ENCODE measurements at regions not wholly inside any gene's neighbourhood (a gene's known extent, or its start where the extent isn't known, plus 50 kb on each side); places are given as distances from the start of the nearest gene placed in this dataset.
A peak's percentile ranks its signal among the peaks of the same experiment; 100 is the strongest.
"Not testable (repeated sequence)": the region's sequence is repeated elsewhere in the genome, so short reads cannot be mapped to it uniquely, and the experiment has no call there.

DNA sequence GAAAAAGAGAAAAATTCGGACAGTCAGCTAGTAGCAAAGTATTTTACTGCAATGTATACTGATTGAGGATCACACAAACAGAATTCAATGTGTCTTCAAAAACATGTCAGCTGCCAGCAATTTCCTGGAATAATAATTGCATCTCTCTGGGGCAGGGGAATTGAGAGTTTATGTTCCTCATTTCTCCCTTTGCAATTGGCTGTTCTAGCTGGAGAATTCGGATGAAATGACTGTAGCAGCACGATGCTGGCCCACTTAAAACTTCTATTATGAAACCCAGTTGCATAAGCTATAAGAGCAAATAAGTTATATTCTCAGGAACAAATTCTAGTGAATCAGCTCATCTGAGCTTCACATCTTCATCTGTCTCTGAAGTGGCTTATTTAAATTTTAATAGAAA lies 99.9 kb upstream of the CPEB2 start:
- DNase-seq, result no peak

DNA sequence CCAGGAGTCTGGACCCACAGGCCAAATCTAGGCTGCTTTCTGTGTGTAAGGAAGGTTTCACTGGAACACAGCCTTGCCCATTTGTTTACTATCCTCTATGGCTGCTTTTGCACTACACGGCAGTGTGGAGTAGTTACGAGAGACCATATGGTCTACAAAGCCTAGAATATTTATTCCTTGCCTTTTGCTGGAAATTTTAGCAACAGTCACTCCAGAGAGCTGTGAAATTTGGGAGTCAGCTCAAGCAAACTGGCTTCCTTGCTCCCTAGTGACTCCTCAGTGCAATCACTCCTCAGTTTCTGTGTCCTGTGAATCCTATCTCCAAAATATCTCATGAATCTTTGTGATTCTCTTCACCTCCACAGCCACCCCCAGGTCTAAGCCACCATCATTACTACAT lies 99.0 kb upstream of the CPEB2 start:
- no peak for DNase-seq

DNA sequence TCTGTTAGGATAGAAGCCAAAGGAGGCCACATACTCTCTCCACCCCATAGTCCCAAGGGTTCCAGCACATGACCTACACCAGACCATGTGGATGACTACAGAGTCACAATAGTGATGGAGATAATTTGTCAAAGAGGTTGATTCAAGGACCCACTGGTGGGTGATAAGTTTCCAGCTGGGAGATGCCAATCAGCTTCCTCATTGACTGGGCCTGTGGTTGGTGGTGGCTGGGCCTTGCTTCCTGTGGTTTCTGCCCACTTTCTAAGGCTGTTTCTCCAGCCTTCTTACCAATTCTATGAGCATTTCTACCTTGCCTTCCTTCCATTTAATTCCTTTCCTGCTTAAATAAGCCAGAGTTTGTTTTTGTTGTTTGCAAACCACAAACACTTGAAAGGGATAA lies 95.5 kb upstream of the CPEB2 start:
- DNase-seq, result no peak

DNA sequence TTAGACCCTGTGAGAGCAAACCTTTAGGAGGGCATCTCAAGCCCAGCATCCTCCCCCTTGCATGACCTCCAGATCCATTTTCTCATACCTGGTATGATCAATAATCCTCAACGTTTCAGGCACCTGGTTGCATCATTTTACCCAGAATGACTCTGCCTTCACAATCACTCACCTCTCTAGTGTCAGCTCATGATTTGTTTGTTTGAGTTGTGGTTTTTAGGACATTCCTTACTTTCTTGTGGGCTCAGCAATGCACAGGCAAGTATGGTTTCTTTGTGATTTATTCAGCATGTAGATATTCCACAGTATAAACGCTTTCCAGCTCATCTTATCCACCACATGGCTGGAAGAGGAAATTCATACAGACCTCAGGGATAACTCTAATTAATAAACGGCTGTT lies 93.6 kb upstream of the CPEB2 start:
- no peak for DNase-seq

DNA sequence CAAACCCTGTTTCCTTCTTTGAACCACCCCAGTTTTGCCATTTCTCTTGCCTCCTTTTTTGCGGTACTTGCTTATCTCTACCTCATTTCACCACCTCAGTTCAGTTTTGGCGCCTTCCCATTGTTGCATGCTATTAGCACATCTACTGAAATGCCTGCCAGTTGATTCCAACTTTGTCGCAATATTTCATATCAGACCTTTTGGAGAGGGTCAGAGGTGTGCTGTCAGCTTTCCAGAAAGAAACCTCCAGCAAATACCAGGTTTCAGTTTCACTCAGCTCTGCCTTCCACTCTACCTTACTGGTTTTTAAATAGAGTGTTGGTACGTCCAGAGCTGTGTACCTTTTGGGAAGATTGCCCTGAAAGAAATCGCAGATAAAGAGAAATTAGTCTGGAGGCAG lies 91.9 kb upstream of the CPEB2 start:
- no peak for DNase-seq

DNA sequence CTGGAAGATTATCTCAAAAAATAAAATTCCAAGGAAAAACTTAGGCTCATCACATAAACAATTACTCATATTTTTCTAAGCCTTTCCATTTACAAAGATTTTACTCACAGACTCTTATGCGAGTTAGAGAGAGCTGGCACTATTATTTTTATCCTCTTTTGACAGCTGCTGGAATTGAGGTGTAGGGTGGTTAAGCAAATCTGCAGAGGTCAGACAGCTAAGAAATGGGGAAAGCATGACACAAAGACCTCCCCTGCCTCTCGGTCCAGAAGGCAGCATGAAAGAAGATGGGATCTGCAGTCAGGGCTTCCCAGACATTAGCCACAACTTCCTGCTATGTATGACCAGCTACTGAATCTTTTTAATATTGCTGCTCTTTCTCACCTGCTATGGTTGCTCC lies 89.9 kb upstream of the CPEB2 start:
- DNase-seq, result no peak

DNA sequence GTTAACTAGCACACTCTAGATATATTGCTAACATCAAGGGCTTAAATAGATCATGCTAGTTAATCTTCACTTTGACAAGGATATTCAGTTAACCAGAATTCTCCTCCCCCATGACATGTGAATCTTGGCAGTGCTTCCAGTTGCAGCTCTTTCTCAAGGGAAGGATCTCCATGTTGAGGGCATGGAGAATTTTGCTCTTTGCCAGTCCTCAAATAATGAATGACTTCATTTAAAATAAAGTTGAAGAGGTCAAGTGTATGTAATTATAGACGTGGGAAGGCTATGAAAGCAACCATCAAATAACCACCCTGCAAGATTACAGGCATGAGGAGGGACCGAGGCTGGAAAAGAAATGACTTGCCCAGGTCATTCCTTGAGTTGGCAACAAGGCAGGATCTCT lies 87.3 kb upstream of the CPEB2 start:
- DNase-seq, result no peak

DNA sequence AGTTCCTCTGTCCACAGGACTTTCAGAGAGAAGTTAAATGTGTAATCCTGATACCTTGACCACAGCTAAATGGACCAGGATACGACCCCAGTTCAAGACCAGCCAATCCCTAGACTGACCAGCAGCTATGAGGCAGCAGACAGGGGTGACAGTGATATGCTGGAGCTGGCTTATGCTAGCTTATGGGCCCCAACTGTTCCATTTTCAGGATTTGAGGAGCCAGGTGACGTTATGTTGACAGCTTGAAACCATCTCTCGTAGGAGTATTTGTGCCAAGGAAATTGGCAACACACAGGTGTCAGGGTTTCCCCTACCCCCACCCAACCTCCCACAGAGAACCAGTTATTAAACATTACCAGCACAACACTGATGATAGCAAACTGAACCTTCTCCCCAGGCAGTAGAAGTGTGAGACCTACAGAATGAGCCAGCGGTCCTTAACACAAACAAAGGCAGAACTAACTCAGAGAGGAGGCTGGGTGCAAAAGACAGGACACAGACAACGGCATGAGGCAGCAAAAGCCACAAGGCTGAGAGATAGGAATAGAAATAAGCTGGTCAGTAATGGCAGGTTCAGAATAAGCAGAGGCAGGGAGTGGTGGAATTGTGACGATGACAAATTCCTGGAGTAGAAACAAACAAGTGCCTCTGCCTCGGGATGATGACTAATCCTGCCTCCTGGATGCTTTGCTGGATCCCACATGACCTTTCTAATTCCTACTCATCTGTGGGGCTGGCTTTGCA lies 85.6 kb upstream of the CPEB2 start:
- peak in 3 of 51 donors; percentile 0 to 26 (median 9) for DNase-seq

DNA sequence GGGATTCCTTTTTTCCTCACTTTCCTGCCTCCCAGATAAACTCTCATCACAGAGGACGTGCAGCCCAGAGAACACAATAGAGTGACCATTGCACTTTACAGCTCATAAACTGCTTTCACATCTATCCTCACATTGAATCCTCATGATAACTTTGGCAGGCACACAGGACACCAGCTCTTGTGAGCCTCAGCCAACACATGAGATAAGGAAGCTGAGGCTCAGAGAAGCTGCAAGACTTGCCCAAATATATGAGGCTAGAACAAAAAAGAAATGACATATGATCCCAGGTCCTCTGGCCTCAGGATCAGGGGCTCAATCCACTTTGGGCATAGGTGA lies 85.0 kb upstream of the CPEB2 start:
- no peak for DNase-seq

DNA sequence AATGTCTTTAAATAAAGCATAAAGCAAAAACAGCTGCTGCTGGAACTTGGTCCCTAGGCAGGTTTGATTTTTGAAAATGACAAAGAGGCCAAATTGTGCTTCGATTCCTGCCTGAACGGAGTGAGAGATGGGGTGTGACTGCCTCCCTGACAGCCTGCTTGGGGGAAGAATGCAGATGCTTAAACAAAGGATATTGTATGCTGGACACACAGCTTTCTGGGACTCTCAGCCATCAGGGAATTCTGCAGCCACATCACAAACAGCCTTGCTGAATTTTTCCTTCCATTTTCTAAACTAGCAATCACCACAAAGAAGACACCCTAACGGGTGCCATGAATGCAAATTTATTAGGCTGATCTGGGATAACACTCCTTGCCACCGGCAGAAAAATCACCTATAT lies 83.9 kb upstream of the CPEB2 start:
- DNase-seq, result peak in 8 of 51 donors; percentile 7 to 33 (median 18)

DNA sequence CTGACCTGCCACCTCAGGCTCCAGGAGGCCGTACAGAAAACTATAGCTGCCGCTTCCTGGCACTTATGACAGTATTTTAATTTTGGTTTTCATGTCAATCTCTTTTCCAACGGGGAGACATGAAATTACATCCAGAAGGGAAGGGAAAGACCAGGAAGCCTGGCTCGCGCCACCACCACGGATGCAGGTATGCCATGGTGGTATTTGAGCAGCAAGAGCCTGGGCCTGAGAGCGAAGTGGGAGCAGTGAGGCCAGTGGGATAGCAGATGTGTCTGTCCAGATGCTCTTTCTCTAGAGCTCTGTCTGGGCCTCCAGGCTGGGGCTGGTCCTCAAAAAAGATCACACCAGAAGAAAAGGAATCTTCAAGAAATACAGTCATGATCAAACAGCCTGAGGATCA lies 82.5 kb upstream of the CPEB2 start:
- DNase-seq, result no peak

DNA sequence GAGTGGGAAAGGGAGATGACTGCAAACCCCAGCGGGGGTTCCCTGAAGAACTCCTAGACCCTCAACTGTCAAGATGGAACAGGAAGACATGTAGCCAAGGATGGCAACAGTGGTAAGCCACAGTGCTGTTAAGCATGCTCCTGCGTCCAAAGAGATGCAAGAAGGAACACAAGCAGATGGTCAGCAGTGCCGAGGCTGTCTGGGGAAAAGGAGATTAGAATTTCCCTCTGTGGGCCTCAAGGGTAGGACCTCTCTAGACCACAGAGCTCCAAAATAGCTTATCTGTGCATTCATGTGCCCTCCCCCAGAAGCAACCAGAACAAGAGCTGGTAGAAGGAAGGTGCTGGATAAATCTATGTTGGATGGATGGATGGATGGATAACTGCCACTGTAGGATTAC lies 82.0 kb upstream of the CPEB2 start:
- no peak for DNase-seq

DNA sequence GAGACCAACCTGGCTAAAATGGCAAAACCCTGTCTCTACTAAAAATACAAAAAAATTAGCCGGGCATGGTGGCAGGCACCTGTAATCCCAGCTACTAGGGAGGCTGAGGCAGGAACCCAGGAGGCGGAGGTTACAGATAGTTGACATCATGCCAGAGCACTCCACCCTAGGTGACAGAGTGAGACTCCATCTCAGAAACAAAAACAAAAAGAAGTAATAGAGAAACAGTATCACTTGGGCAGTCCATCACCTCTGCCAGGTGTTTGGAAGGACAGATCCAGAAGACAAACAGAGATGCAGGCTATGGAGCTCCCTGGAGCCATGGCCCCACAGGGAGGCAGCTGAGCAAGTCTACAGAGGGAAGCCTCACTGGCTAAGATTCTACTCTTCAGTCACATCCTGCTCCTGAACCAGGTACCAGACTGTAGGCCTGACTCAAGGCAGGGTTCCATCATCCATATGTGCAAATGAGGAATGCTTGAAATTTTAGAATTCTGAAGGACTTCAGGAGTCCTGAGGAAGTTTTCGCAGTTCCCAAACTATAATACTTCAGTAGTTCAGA lies 81.4 kb upstream of the CPEB2 start:
- no peak for DNase-seq

DNA sequence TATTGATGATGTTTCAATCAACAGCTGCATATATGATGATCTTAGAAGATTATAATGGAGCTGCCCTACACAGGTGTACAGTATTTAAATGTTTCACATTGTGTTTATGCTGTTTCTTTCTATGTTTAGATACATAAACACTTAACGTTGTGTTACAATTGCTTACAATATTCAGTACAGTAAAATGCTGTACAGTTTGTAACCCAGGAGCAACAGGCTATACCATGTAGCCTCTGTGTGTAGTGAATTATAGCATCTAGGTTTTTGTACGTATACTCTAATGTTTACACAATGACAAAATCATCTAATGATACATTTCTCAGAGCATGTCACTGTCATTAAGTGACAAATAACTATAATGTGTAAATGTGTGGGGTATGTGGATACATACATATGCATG lies 80.5 kb upstream of the CPEB2 start:
- DNase-seq, result not testable (repeated sequence)

DNA sequence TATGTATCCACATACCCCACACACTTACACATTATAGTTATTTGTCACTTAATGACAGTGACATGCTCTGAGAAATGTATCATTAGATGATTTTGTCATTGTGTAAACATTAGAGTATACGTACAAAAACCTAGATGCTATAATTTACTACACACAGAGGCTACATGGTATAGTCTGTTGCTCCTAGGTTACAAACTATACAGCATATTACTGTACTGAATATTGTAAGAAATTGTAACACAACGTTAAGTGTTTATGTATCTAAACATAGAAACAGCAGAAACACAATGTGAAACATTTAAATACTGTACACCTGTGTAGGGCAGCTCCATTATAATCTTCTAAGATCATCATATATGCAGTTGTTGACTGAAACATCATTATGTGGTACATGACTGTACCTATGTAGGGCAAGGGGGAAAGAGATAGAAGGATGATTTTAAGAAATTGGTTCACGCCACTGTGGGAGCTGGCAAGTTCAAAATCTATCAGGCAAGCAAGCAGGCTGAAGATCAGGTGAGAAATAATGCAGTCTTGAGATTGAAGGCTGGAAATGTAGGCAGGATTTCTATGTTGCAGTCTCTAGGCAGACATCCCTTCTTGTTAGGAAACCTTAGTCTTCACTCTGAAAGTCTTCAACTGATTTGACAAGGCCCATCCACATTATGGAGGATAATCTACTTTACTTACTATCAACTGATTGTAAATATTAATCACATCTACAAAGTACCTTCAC lies 78.0 kb upstream of the CPEB2 start:
- no peak for DNase-seq

DNA sequence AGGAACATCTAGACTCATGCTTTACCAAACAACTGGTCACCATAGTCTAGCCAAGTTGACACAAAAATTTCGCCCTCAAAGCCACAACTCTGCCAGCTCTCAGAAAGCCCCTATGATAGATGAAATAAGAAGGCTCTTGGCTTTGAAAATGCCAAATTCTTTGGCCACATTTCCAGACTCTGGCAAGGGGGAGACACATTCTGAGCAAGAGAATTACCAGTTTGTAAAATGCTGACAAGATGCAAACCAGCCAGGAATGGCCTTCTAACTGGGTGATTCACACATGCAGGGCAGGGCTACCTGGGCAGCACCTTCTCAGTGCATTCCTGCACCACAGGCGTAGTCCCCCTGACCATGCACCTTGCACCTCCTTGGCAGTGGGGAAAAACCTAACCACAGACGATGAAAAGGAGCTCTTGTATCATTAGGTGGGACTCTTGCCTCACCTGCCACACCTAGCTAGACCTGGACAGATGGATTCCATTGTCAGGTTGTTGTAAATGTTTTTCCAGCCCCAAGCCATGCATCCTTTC lies 77.4 kb upstream of the CPEB2 start:
- no peak for DNase-seq

DNA sequence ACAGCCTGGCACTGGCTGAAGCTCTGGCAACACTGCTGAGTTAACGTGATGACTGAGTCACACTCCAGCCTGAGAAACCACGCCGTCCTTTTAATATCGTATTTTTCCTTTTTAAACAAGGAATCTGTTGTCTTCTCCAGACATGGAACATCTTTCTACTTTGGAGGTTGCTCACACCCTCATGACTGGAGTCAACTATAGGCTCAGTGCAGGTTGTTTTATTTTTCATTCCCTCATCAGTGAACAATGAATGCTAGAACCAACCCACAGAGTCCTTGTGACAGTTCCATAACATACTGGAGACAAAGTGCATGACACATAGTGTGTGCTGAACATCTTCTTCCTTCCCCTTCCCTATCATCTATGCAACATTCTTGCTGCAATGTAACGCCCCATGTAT lies 76.8 kb upstream of the CPEB2 start:
- DNase-seq, result no peak

DNA sequence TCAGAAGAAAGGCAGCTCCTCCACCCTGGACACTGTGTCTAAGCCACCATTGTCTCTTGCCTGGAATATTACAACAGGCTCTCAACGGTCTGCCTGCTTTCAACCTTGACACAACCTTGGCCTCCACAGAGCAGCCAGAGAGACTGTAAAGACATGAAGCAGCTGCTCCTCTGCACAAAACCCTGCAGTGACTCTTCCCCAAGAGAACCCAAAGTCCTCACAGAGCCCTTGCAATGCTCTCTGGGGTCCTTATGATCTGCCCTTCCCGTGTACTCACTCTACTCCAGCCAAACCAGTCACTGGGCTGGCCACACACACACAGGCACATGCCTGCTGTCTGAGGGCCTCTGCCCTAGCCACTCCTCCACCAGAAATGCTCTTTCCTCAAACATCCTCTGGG lies 75.9 kb upstream of the CPEB2 start:
- DNase-seq, result no peak

DNA sequence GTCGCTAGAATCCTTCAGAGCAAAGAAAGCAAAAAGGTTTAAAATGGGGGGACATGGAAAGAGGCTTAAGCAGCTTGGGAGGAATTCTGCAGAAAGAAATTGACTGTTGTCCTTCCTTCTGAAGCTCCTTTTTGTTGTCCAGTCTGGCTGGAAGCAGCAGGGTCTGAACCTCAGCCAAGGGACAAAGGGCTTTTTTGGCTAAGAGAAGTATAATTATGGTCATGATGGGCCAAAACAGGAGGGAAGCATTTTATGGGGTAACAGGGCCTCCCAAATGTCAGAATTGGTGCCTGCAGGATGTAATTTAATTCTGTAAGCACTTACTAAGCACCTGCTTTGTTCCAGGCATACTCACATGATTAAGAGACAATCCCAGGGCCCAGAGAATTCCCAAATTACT lies 74.2 kb upstream of the CPEB2 start:
- peak in 5 of 51 donors; percentile 1 to 32 (median 12) for DNase-seq

DNA sequence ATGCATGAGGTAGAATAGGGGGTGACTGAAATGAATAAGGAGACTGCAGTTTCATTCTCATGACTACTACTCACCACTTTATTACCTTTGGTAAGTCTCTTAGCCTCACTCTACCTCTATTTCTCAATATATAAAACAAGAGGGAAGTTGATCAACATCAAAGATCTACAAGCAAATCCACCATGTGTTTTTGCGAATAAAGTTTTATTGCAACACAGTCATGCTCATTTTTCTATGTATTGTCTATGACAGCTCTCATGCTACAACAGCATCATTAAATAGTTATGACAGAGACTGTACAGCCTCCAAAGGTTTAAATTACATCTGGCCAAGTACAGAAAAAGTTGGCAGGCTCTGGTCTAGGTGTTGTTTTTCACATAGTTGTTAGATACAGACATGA lies 72.6 kb upstream of the CPEB2 start:
- DNase-seq, result no peak

DNA sequence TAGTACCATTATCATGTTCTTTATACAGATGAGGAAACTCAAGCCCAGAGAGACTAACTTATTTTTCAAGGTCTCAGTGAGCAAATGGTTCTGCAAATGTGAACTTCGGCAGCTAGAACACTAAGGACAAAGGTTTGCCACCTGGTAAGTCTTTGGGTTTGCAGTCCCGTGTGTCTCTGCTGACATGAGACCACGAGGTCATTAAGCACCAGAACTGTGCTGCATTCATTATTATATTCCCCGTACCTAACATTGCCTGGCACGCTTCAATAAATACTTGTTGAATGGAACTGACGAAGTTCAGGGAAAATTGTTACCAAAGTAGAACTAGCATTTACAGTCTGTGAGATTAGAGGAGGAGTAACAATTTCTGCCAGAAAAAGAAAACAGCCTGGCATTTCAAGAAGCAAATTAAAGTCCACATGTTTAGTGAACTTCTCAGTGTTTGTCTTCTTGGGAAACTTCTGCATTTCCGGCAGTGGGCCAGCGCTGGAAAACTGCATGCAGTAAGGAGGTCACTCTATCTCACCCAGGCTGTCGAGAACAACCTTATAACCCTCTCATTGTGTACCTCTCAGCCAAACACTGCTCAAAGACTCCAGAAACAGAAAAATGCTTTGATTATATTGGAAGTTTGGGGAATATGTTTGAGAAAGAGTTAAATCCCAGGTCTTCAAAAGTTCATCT lies 67.4 kb upstream of the CPEB2 start:
- DNase-seq, result no peak

DNA sequence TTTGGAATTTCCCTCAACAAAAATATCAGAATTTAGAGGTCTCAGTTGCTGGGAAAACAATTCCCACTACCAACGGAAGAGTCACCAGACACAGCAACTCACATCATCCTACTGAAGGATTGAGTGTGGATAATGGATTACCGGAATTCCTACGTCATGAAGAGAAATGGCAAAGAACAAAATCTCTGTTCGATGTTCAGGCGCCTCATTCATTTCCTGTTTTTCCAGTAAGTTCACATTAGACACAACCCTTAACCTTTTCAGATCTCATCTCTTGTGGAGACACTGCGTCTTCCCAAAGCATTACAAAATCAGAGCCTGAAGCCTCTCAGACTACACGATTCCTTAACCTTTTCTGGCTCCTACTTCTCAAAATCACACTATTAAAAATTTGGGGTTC lies 58.5 kb upstream of the CPEB2 start:
- DNase-seq, result no peak

Measured in hypothalamus (tissue), 51 donors.